PC-3 (cell line): ENCODE measurements at regions not wholly inside any gene's neighbourhood (a gene's known extent, or its start where the extent isn't known, plus 50 kb on each side); places are given as distances from the start of the nearest gene placed in this dataset.

Experiments
- ATAC-seq: fragments of 200-7000 bp; cut with Tn5 transposase; 2 replicates; pipeline ENCODE4 v1.9.1; 2020; ENCODE audit warnings: mild to moderate bottlenecking, moderate library complexity
- BruUV-seq: library from RNA; stranded (reverse); fragments of 400-500 nt; replicated peaks from 2 replicates; lab custom pipeline; 2021; lab: Mats Ljungman, UMichigan
- CTCF ChIA-PET: fragments of 300-600 bp; sonication (Branson Sonifier 250); formaldehyde crosslinking; loops from one replicate; lab custom pipeline; 2022; ENCODE audit warnings: antibody characterized with exemption; lab: Charles Lee
- POLR2A ChIA-PET: fragments of 300-600 bp; sonication (Branson Sonifier 250); formaldehyde crosslinking; loops from one replicate; lab custom pipeline; 2022; ENCODE audit warnings: antibody characterized with exemption; ENCODE audit not compliant: unreplicated experiment; lab: Charles Lee
- DNase-seq: peaks from one replicate; pipeline ENCODE4 v3.0.0-alpha.2; 2015
- H2AFZ ChIP-seq: fragments of 300-600 bp; sonication (generic); 2 replicates; pipeline ENCODE4 v1.6.0; 2016; ENCODE audit warnings: antibody characterized with exemption, low read length
- H3F3A ChIP-seq: fragments of 300-600 bp; sonication (generic); one replicate; pipeline ENCODE4 v1.6.0; 2017; ENCODE audit warnings: antibody characterized with exemption, low read length, control low read depth, mild to moderate bottlenecking; ENCODE audit not compliant: unreplicated experiment
- H3K27ac ChIP-seq: fragments of 300-600 bp; sonication (generic); 2 replicates; pipeline ENCODE4 v1.5.1; 2016; ENCODE audit warnings: mild to moderate bottlenecking, low read length
- H3K27me3 ChIP-seq: fragments of 300-600 bp; sonication (generic); 2 replicates; pipeline ENCODE4 v1.6.1; 2016; ENCODE audit warnings: low read length, mixed read lengths
- H3K36me3 ChIP-seq: fragments of 300-600 bp; sonication (generic); 2 replicates; pipeline ENCODE4 v1.6.1; 2016; ENCODE audit warnings: low read depth, mixed run types, low read length, mixed read lengths
- H3K4me1 ChIP-seq: fragments of 300-600 bp; sonication (generic); 2 replicates; pipeline ENCODE4 v1.5.1; 2016; ENCODE audit warnings: low read length; ENCODE audit not compliant: insufficient read depth
- H3K4me2 ChIP-seq: fragments of 300-600 bp; sonication (generic); 2 replicates; pipeline ENCODE4 v1.6.0; 2016; ENCODE audit warnings: low read length
- H3K4me3 ChIP-seq: fragments of 300-600 bp; sonication (generic); 2 replicates; pipeline ENCODE4 v1.5.1; 2016; ENCODE audit warnings: mild to moderate bottlenecking, low read length, mixed read lengths
- H3K79me2 ChIP-seq: fragments of 300-600 bp; sonication (generic); 2 replicates; pipeline ENCODE4 v1.6.1; 2017; ENCODE audit warnings: low read length, mixed read lengths
- H3K9ac ChIP-seq: fragments of 300-600 bp; sonication (generic); 2 replicates; pipeline ENCODE4 v1.6.0; 2016; ENCODE audit warnings: mild to moderate bottlenecking, low read length
- H3K9me2 ChIP-seq: fragments of 300-600 bp; sonication (generic); replicated peaks from 2 replicates; pipeline ENCODE4 v1.6.1; 2016; ENCODE audit warnings: mixed run types, low read length, mixed read lengths
- H3K9me3 ChIP-seq: fragments of 300-600 bp; sonication (generic); 2 replicates; pipeline ENCODE4 v1.6.1; 2016; ENCODE audit warnings: low read length, mixed read lengths
- H4K20me1 ChIP-seq: fragments of 300-600 bp; sonication (generic); 2 replicates; pipeline ENCODE4 v1.6.1; 2016; ENCODE audit warnings: low read length, mixed read lengths
- CTCF ChIP-seq: fragments of 300-600 bp; sonication (generic); conservative IDR thresholded peaks from 2 replicates; pipeline ENCODE4 v1.5.1; 2017; ENCODE audit warnings: antibody characterized with exemption, low read depth, mild to moderate bottlenecking, low read length
- EZH2 ChIP-seq: fragments of 300-600 bp; sonication (generic); IDR thresholded peaks from one replicate; pipeline ENCODE4 v1.6.1; 2017; ENCODE audit warnings: antibody characterized with exemption, mild to moderate bottlenecking, low read length; ENCODE audit not compliant: unreplicated experiment
- EZH2phosphoT487 ChIP-seq: fragments of 300-600 bp; sonication (generic); IDR thresholded peaks from 2 replicates; pipeline ENCODE4 v1.6.1; 2018; ENCODE audit warnings: mild to moderate bottlenecking, antibody characterized with exemption, low read length, borderline replicate concordance
- intact Hi-C: fragments of 100-400 bp; cut with micrococcal nuclease; formaldehyde crosslinking; loops from 2 replicates; pipeline ENCODE4 v1.9.0; 2023

- H4K20me1 ChIP-seq: no peaks in the 10 kb centered on the region
- ATAC-seq (no peak), DNase-seq (no peak)
- CTCF ChIA-PET: interaction anchor here (0.6 kb wide), 1 partner anchor 9 kb away, joined by 3 read pairs; no protein-coding TSS in a partner anchor
- no peaks in the 10 kb centered on the region for H3F3A ChIP-seq
- no peak for TF ChIP-seq EZH2phosphoT487
- no peak for TF ChIP-seq EZH2
- TF ChIP-seq CTCF: no peak
- H3K79me2 ChIP-seq: no peaks in the 10 kb centered on the region
- no peaks in the 10 kb centered on the region for H3K9me2 ChIP-seq
- no peak overlapping the region for H3K27ac ChIP-seq
- H3K27me3 ChIP-seq: no peaks in the 10 kb centered on the region
- POLR2A ChIA-PET: no interaction called here
- no peak overlapping the region for H3K9ac ChIP-seq
- no peak overlapping the region for H3K4me3 ChIP-seq
- H2AFZ ChIP-seq: no peak overlapping the region
- no peaks in the 10 kb centered on the region for H3K36me3 ChIP-seq
- no peaks in the 10 kb centered on the region for H3K4me1 ChIP-seq
- intact Hi-C loops: no loop called here
- H3K9me3 ChIP-seq: no peaks in the 10 kb centered on the region
- no peak overlapping the region for H3K4me2 ChIP-seq
- BruUV-seq: no TSS peak
Measured at GRCh38 chr3:107188262-107188661, 189.0 kb upstream of the CCDC54 start.

GRCh38 chr3:107189158-107189791, 188.0 kb upstream of the CCDC54 start:
- no peak overlapping the region for H3K9ac ChIP-seq
- H2AFZ ChIP-seq: no peak overlapping the region
- ChIA-PET POLR2A (no interaction called here), CTCF (no interaction called here)
- H3K9me3 ChIP-seq: no peaks in the 10 kb centered on the region
- H3K27ac ChIP-seq: no peak overlapping the region
- H3K79me2 ChIP-seq: no peaks in the 10 kb centered on the region
- no peaks in the 10 kb centered on the region for H3K27me3 ChIP-seq
- no peak for TF ChIP-seq EZH2
- TF ChIP-seq EZH2phosphoT487: no peak
- TF ChIP-seq CTCF: no peak
- no peaks in the 10 kb centered on the region for H3K36me3 ChIP-seq
- H4K20me1 ChIP-seq: no peaks in the 10 kb centered on the region
- intact Hi-C loops: no loop called here
- DNase-seq: no peak
- H3K4me2 ChIP-seq: no peak overlapping the region
- H3K4me1 ChIP-seq: no peaks in the 10 kb centered on the region
- no TSS peak for BruUV-seq
- ATAC-seq: no peak
- H3K9me2 ChIP-seq: no peaks in the 10 kb centered on the region
- no peaks in the 10 kb centered on the region for H3F3A ChIP-seq
- no peak overlapping the region for H3K4me3 ChIP-seq

GRCh38 chr3:107193116-107193515, 184.1 kb upstream of the CCDC54 start:
- Histone ChIP-seq H3K9me3 (no peaks in the 10 kb centered on the region), H3K9ac (no peak overlapping the region), H3F3A (no peaks in the 10 kb centered on the region), H3K27ac (no peak overlapping the region), H4K20me1 (no peaks in the 10 kb centered on the region), H3K27me3 (no peaks in the 10 kb centered on the region), H2AFZ (no peak overlapping the region), H3K4me2 (no peak overlapping the region), H3K4me1 (no peaks in the 10 kb centered on the region), H3K9me2 (no peaks in the 10 kb centered on the region), H3K36me3 (no peaks in the 10 kb centered on the region), H3K4me3 (no peak overlapping the region), H3K79me2 (no peaks in the 10 kb centered on the region)
- intact Hi-C loops: no loop called here
- ATAC-seq: no peak
- BruUV-seq: no TSS peak
- ChIA-PET POLR2A (no interaction called here), CTCF (interaction anchor here (0.5 kb wide), 1 partner anchor 215 kb away, joined by 3 read pairs; no protein-coding TSS in a partner anchor)
- no peak for DNase-seq
- no peak for TF ChIP-seq EZH2
